DMS153 treated with DMSO at 0.1 percent for 48 hours (cell line): ENCODE measurements at regions not wholly inside any gene's neighbourhood (a gene's known extent, or its start where the extent isn't known, plus 50 kb on each side); places are given as distances from the start of the nearest gene placed in this dataset.
A peak's percentile ranks its signal among the peaks of the same experiment; 100 is the strongest.
"Not testable (repeated sequence)": the region's sequence is repeated elsewhere in the genome, so short reads cannot be mapped to it uniquely, and the experiment has no call there.

Source experiments
- DNase-seq: peaks from one replicate; lab custom pipeline; 2025; ENCODE audit not compliant: unreplicated experiment; lab: John Stamatoyannopoulos, UW

DNA sequence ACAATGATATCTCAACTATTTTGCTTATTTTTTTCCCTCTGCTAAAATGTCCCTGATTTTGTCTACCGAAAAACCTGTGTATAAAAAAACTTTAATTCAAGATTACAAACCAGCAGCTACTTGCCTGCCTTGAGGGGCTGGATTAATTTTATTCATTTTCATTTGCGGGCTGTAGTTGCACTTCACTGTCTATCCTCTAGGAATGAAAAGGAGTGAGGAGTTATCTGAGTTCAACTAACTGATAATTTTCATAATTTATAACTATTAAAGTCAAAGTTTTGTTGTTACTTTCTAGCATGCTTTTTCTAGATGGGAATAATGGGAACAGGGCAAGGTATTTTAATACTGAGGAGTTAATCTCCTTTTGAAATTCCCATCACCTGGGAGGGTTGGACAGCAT is 50.3 kb upstream of the AGTPBP1 start:
- not testable (repeated sequence) for DNase-seq

DNA sequence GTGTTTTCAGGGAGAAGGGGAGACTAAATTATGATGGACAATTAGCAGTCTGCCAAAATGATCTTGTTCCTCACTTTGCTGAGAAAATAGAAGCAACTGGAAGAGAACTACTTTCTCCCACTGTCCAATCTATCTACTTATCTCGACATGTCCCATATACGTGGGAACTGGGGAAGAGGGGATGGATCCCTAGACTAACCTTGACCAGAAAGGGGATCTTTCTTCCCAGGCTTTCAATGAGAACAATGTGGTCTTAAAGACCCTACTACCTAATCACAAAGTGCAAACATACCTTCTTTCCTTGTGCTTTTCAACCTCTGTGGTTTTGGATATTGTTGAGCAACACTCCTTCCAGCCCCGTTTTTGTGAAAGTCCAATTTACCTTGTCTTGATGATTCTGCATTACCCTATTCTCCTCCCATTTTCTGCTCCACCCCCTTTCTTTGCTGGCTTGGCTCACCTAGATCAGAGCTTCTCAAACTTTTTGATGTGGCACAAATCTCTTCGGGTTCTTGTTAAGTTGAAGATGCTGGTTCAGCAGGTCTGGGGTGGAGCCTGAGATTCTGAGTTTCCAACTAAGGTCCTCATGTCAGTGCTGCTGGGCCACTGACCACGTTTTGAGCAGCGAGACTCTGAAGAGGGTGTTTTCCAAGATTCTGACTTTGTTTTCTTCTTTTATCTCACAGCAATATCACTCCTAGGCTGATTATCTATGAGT is 61.4 kb upstream of the AGTPBP1 start:
- not testable (repeated sequence) for DNase-seq

DNA sequence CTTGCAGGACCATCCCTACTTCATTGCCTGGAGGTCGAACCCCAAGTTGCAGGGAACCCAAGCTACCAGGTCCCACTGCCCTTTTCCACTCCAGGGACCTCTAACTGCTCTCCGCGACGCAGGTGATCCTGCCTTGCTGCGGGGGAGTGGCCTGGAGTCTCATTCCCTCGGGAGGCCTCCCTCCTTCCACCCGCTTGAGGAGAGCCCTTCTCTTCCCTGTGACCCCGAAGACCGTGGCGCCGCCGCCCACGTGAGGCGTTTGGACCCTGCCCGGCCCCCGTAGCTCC is 63.0 kb upstream of the AGTPBP1 start:
- DNase-seq, result not testable (repeated sequence)

- peak; percentile 35 for DNase-seq
Observed at GRCh38 chr9:85805134-85806005, 63.6 kb upstream of the AGTPBP1 start.

DNA sequence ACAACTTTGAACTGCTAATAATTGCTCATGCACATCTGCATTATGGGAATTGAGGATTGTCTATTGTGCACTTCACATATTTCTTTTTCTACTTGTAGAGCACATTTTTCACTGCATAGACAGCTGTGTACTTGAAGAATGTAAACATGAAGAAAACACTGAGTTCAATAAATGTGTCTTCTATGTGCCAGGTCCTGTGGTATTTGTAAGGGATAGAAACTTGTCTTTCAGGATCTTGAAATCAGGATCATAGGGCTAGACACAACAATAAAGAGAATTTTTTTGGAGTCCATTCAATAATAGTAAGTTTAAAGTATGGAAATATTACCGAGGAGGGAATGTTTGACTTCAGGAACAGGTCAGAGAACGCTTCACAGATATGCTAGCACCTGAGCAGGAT is 66.6 kb upstream of the AGTPBP1 start:
- DNase-seq, result not testable (repeated sequence)

DNA sequence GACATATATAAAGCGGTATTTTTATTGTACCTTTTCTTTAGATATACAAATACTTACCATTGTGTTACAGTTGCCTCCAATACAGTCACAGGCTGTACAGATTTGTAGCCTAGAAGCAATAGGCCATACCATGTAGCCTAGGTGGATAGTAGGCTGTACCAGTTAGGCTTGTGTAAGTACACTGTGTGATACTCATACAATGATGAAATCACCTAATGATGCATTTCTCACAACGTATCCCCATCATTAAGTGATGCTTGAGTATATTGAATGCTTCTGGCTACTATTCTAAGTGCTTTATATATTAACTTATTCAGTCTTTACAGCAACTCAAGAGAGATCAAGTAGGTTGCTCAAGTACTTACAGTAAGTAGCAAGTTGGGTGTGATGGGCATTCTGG is 71.6 kb upstream of the AGTPBP1 start:
- DNase-seq, result not testable (repeated sequence)

- DNase-seq, result not testable (repeated sequence)
Observed at GRCh38 chr9:85814800-85815199, 73.0 kb upstream of the AGTPBP1 start.

DNA sequence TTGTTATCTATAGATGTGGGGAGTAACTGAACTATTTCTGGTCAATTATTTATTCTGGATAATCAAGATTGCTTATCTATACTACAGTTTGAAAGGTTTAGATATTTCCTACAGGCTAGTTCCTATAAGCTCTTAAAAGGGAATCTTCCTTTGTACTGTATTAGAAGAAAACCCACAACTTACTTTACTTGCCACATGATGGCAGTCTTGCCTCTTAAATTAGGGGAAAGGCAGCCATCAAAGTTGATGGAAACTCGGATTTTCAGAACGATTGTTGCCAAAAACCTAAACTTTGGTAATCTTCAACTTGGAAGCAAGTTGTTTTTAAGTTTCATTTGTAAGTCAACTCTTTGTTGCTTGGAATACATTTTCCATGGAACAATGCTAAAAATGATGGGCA is 77.2 kb upstream of the AGTPBP1 start:
- DNase-seq, result not testable (repeated sequence)

DNA sequence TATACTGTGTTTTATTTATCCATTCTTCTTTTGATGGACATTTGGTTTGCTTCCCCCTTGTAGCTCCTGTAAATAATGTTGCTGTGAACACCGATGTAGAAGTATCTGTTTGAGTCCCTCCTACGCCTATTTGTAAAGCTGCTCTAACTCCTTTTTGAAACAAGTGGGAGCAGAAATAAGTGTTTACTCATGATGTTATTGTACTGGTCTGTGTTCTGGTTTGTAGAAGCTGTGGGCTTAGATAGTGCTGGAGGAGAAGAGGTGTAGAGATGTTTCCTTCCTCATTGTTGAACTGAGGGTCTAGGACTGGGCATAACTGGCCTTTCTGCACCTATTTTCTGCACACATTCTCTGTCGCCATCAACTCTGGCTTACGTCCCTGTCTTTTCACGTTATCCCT is 78.8 kb upstream of the AGTPBP1 start:
- DNase-seq, result not testable (repeated sequence)

- DNase-seq, result not testable (repeated sequence)
Observed at GRCh38 chr9:85824949-85825348, 83.2 kb upstream of the AGTPBP1 start.

GRCh38 chr9:85834591-85834990 is 92.8 kb upstream of the AGTPBP1 start:
- DNase-seq, result not testable (repeated sequence)

GRCh38 chr9:85843949-85844348 is 97.0 kb upstream of the NAA35 start:
- DNase-seq, result not testable (repeated sequence)

DNA sequence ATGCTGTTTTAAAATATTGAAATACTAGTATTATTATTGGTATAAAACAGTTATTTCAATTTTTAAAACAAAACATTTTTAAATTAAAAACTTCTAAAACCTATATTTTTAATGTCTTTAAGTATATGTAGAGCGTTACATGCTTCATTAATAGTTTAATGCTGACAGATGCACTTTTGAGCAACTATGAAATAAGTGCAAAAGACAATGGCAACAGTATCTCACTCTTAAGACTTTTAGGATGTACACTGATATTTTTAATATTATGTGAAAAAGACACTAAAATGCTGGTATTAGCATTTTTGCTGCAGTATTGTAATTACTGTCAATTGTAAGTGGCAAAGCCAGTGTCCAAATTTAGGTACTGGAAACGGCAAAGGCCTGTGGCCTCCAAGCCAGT is 93.2 kb upstream of the NAA35 start:
- DNase-seq, result not testable (repeated sequence)

DNA sequence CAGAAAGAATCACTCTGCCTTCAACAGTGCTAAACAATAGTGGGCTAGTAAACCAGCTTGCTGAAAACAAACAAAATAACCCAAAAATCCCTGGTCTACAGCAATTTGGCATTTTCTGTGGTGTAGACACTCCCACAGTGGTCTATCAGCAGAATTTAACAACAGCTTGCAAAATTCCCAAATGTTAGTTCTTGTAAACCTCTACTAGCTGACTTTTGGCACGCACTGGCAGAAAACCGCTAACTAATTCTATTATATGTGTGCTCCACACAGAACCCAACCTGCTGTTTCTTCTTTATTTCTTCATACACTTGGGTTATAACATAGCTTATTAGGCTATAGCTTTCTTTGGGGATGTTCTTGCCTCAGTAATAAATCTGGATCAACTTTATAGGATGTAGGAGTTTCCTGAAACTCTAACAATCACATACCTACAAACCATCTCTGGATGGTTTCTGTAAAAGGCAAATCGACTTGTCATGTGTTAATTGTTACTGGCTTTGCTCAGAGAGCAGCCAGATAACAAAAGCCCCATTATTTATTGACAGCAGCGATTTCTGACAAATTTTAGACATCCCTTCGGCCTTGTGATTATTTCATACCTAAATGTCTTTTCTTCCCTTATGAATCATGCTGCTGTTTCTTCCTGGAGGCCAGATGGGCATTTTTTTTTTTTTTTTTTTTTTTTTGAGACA is 82.7 kb upstream of the NAA35 start:
- DNase-seq, result no peak

DNA sequence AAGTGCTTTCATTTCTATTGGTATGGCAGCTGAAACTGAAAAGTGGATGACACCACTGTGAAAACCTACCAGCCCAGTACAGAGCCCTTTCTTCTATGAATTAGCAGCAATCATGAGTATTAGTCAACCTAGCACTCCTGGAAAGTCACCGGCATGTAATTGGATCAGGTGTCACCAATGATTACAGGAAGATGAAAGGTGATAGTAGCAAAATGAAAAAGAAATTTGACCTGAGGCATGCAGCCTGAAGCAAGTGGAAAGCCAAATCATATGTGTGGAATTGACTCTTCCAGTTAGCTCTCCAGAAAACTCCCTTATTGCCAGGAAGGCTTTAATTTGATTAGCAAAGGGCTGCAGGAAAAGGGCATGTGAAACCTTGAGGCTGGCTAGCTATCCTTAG is 81.2 kb upstream of the NAA35 start:
- no peak for DNase-seq

DNA sequence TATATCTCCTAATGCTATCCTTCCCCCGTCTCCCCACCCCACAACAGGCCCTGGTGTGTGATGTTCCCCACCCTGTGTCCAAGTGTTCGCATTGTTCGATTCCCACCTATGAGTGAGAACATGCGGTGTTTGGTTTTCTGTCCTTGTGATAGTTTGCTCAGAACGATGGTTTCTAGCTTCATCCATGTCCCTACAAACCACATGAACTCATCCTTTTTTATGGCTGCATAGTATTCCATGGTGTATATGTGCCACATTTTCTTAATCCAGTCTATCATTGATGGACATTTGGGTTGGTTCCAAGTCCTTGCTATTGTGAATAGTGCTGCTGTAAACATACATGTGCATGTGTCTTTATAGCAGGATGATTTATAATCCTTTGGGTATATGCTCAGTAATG is 79.1 kb upstream of the NAA35 start:
- DNase-seq, result not testable (repeated sequence)

DNA sequence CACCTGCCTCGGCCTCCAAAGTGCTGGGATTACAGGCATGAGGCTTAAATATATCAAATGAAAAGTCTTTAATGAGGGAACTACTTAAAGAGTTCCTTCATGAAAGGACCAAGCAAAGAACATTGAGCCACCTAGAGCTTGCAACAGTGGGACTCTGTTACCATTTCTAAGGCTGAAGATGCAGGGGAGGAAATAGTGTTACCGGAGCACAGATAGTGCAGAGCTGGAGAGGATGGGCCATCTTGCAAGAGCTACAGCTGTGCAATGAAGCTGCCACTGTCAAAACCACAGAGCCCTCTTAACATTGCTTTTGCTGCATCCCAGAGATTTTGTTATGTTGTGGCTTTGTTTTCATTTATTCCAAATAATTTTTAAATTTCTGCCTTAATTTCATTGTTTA is 77.1 kb upstream of the NAA35 start:
- DNase-seq, result no peak

DNA sequence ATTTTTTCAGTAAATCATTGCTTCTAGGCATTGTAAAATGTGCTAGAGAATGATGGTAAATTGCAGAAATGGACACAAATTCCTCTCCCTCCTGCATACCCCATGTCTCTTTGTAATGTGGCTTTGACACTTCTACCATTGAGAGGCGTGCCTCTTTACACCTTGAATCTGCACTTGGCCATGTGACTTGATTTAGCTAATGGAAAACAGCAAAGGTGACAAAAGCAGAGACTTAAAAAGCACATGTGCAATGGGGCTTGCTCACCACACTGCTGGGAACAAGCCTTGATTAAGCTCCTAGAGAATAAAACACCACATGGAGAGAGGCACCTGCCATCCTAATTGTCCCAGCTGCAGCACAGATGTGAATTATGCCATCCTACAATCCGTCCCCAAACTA is 69.9 kb upstream of the NAA35 start:
- DNase-seq, result no peak

DNA sequence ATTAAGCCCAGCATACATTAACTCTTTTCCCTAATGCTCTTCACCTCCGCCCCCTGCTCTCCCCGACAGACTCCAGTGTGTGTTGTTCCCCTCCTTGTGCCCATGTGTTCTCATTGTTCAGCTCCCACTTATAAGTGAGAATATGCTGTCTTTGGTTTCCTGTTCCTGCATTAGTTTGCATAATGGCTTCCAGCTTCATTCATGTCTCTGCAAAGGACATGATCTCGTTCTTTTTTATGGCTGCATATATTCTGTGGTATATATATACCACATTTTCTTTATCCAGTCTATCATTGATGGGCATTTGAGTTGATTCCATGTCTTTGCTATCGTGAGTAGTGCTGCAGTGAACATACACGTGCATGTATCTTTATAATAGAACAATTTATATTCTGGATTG is 69.3 kb upstream of the NAA35 start:
- DNase-seq, result not testable (repeated sequence)

DNA sequence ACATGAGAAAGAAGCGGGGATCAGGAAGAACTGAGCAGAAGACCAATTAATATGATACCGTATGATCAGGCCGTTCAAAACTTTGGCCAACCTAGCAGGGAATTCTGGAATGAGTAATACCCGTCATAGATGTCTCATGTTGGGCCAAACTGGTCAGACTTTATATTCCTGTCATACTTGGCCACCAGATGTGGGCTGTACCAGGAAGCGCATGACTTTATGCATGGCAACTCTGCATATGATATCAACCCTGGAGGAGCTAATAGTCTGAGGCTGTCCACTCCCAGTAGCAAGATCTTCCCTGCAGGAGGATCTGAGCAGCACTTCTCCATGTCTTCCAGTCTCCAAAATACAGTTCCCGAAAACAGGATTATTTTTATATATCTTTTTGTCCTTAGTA is 68.5 kb upstream of the NAA35 start:
- no peak for DNase-seq

- no peak for DNase-seq
Observed at GRCh38 chr9:85876628-85877027, 64.3 kb upstream of the NAA35 start.
